Fibroblast of lung (primary cell): ENCODE measurements at regions not wholly inside any gene's neighbourhood (a gene's known extent, or its start where the extent isn't known, plus 50 kb on each side); places are given as distances from the start of the nearest gene placed in this dataset.

Experiments
- EZH2 ChIP-seq: IDR thresholded peaks from 2 replicates; pipeline ENCODE4 v1.5.1; 2012; ENCODE audit warnings: low read length, control low read depth, mild to moderate bottlenecking; ENCODE audit errors: missing control alignments
- TF ChIP-seq, protein P1 (sequence below), 2 donors: IDR thresholded peaks in 1 of 2; conservative IDR thresholded peaks in 1 of 2; 1 replicate in 1 of 2; 2 replicates in 1 of 2; pipeline ENCODE4 v1.5.1; 2011 to 2012; ENCODE audit warnings: low read length in 2 of 2, control low read depth in 1 of 2, inconsistent platforms in 1 of 2, low read depth in 1 of 2, mild to moderate bottlenecking in 1 of 2

GRCh38 chr7:118872568-118872967 is 648.1 kb downstream of the ANKRD7 start:
- no peak for TF ChIP-seq EZH2
- TF ChIP-seq, protein P1, sequence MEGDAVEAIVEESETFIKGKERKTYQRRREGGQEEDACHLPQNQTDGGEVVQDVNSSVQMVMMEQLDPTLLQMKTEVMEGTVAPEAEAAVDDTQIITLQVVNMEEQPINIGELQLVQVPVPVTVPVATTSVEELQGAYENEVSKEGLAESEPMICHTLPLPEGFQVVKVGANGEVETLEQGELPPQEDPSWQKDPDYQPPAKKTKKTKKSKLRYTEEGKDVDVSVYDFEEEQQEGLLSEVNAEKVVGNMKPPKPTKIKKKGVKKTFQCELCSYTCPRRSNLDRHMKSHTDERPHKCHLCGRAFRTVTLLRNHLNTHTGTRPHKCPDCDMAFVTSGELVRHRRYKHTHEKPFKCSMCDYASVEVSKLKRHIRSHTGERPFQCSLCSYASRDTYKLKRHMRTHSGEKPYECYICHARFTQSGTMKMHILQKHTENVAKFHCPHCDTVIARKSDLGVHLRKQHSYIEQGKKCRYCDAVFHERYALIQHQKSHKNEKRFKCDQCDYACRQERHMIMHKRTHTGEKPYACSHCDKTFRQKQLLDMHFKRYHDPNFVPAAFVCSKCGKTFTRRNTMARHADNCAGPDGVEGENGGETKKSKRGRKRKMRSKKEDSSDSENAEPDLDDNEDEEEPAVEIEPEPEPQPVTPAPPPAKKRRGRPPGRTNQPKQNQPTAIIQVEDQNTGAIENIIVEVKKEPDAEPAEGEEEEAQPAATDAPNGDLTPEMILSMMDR (conservative IDR thresholded peaks at IDR 0.05 in 1 of 2, IDR thresholded peaks at IDR 0.05 in 1 of 2; ENCODE audit: low read depth in 1 of 2, low read length in 2 of 2): no peak
